Retinal pigment epithelial cell (primary cell): ENCODE measurements at regions not wholly inside any gene's neighbourhood (a gene's known extent, or its start where the extent isn't known, plus 50 kb on each side); places are given as distances from the start of the nearest gene placed in this dataset.

Experiments
- DNase-seq: peaks from one replicate; pipeline ENCODE4 v3.0.0-alpha.2; 2010; ENCODE audit warnings: low read depth
- H3K4me3 ChIP-seq: 2 replicates; pipeline ENCODE4 v1.5.1; 2011; ENCODE audit warnings: mild to moderate bottlenecking, low read length, control low read depth, moderate library complexity
- TF ChIP-seq, protein P1 (sequence below): conservative IDR thresholded peaks from 2 replicates; pipeline ENCODE4 v1.5.1; 2011; ENCODE audit warnings: low read depth, low read length, control low read depth, inconsistent platforms

DNA sequence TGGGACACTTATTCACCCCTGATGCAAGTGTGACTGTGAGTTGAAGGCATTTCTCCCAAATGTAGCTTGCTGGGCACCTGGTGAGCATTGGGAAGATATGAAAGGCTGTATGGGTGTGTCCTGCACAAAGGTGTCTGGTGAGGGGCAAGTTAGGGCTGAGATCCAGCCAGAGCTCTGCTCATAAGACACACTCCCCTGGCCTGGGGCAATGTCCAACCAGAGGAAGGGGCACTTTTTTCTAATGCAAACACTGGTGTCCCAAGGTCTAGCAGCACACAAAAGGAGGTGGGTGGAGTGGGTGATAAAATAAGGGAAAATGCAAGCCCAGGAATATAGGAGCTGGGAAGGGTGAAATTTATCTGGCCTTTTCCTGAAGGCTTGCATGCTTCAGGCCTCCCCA is 57.0 kb upstream of the TRABD2B start:
- TF ChIP-seq, protein P1, sequence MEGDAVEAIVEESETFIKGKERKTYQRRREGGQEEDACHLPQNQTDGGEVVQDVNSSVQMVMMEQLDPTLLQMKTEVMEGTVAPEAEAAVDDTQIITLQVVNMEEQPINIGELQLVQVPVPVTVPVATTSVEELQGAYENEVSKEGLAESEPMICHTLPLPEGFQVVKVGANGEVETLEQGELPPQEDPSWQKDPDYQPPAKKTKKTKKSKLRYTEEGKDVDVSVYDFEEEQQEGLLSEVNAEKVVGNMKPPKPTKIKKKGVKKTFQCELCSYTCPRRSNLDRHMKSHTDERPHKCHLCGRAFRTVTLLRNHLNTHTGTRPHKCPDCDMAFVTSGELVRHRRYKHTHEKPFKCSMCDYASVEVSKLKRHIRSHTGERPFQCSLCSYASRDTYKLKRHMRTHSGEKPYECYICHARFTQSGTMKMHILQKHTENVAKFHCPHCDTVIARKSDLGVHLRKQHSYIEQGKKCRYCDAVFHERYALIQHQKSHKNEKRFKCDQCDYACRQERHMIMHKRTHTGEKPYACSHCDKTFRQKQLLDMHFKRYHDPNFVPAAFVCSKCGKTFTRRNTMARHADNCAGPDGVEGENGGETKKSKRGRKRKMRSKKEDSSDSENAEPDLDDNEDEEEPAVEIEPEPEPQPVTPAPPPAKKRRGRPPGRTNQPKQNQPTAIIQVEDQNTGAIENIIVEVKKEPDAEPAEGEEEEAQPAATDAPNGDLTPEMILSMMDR: no peak
- DNase-seq: no peak

DNA sequence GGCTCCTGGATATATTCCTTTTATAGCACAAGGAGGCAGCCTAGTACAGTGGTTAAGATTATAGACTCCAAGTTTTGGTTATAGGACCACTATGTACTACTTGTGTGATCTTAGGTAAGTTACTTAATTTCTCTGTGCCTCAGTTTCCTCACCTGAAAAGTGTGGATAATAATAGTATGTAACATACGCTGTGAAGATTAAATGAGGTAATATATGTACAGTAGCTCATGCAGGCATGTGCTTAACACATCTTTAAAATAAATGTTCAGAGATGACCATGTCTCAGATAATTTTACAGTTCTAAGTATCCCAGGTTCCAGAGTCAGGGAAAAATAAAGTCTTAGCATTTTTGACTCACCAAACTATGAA is 55.7 kb upstream of the TRABD2B start:
- H3K4me3 ChIP-seq: no peak overlapping the region
- no peak for DNase-seq
- TF ChIP-seq, protein P1: no peak

More for the DNA sequence above, 57.0 kb upstream of the TRABD2B start:
- no peak overlapping the region for H3K4me3 ChIP-seq

DNA sequence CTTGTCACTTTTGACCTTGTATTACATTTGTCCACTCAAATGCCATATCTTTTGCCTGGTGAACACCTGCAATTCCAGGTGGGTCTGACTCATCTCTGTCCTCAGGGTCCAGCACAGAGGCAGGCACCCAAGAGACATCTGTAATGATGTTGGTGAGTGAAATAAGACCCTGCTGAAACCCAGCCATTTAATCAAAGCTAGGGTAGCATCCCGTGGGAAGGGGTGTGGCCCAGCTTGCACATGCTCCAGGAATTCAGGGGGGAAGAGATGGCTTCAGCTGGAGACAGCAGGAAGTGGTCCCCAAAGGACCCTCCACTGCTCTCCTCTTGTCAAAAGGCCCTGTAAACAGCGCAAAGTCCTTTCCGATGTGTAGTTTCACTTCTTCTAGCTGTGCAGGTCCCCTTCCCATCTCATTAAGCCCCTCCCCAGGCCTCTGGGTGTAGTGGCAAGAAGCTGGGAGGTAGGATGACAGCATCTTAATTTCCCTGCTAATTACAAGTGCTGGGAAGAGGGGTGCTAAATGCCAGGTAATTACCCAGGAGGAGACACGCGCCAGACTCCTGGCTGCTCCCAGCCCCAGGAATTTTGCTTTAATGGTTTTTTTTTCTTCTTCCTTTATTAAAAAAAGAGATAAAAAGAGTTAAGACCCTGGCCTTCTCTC is 54.4 kb upstream of the TRABD2B start:
- TF ChIP-seq, protein P1: no peak
- no peak overlapping the region for H3K4me3 ChIP-seq
- DNase-seq: no peak

DNA sequence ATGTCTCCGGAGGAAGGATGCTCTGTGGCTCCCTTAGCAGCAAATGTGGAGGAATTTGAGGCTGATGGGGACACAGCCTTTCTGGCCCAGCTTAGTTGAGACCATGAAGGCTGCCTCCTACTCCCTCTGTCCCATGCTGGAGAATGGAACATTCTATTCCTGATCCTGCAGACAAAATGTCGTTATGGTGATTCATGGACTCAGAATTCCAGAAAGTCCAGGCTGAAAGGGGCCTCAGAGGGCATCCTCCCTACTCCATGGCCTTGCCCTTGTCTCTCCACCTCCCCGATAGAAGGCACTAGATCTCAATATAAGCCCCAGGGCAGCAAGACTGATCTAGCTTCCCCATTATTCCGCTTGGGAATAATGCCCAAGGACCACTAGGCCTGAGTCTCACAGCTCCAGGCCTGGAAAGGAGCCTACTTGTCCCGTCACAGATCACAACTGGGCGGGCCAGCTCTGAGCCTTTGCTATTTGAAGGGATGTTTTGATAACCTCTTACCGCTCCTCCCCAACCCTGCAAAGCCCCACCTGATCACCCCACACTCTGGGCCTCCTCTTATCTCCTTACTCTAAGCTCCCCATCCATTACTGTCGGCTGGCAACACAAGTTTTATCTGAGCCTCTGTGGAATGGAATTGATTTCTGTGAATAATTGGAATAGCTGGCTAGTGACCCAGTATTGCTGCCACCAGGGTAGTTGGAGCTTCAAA is 52.8 kb upstream of the TRABD2B start:
- no peak overlapping the region for H3K4me3 ChIP-seq
- no peak for DNase-seq
- TF ChIP-seq, protein P1: no peak

DNA sequence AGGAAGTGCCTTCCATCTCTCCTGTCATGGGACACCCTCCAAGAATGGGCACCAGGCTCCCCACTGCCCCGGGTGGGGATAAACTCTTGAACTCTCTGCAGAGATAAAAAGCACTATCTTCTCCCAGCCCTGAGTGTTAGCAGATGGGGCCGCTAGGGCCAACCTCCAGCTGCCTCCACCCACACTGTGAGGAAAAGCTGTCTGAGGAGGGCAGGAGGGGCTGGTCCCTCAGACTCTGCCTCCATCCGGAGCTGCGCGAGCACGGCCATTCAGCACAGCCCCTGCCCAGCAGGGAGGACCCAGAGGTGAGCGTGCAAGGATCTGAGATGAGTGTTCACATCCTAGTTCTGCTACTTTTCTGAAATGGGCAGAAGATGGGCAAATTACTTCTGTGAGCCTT is 51.8 kb upstream of the TRABD2B start:
- TF ChIP-seq, protein P1: no peak
- no peak for DNase-seq
- no peak overlapping the region for H3K4me3 ChIP-seq

DNA sequence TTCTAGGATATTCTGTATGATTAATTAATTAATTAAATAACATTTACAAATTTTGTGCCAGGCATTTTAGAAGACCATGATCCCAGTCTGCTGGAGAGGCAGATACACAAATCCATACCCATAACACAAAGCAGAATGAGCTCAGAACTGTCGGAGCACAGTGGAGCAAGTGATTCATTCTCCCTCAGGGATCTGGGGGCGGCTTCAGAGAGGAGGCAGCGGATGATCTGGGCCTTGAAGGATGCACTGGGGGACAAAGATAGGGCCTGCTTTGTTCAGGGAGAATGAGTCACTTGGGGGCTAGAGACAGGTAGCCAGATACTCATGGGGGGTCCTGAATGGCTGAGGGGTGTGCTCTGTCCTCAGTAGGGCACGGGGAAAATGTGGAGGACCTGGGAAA is 50.9 kb upstream of the TRABD2B start:
- no peak for DNase-seq
- TF ChIP-seq, protein P1: no peak

DNA sequence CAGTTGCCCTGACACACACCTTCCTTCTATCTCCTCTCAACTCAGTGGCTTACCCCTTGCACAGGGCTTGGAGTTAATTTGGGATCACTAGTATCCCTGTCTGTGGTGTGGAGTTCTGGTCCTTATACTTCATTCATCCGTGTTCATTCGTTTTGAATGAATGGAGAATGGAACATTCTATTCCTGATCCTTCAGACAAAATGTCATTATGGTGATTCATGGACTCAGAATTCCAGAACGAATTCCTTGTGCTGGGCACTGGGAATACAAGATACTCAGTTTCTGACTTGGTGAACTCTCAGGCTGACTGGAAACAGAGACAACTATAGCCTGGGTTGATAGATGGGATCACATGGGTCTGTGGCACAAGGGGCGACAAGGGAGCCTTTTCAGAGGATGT is 49.9 kb upstream of the TRABD2B start:
- DNase-seq: no peak
- no peak overlapping the region for H3K4me3 ChIP-seq
- TF ChIP-seq, protein P1: no peak

More for the DNA sequence above, 50.9 kb upstream of the TRABD2B start:
- H3K4me3 ChIP-seq: no peak overlapping the region
